Left ventricle myocardium superior (tissue), 1 donor: ENCODE measurements at regions not wholly inside any gene's neighbourhood (a gene's known extent, or its start where the extent isn't known, plus 50 kb on each side); places are given as distances from the start of the nearest gene placed in this dataset.

Experiments
- ATAC-seq: fragments of 200-7000 bp; cut with Tn5 transposase; one replicate; pipeline ENCODE4 v1.9.1; 2020; ENCODE audit warnings: mild to moderate bottlenecking, moderate library complexity
- DNase-seq: peaks from one replicate; pipeline ENCODE4 v3.0.0-alpha.2; 2020
- intact Hi-C: fragments of 100-400 bp; cut with micrococcal nuclease; formaldehyde crosslinking; loops from one replicate; pipeline ENCODE4 v1.11.0; 2022
- donor health status: DM: no; HTN: yes; CAD: no; lungs with severe emphysema.

GRCh38 chr10:36141856-36142560, 499.9 kb upstream of the FZD8 start:
- intact Hi-C loops = no loop called here
- DNase-seq = no peak
- peak; percentile 47 for ATAC-seq

- intact Hi-C loops = no loop called here
- DNase-seq (no peak), ATAC-seq (no peak)
Observed at GRCh38 chr10:36129051-36129450, 487.0 kb upstream of the FZD8 start.

- no peak for ATAC-seq
- intact Hi-C loops = no loop called here
- no peak for DNase-seq
Observed at GRCh38 chr10:36126076-36126475, 484.0 kb upstream of the FZD8 start.

GRCh38 chr10:36119455-36119854, 477.4 kb upstream of the FZD8 start:
- DNase-seq (peak; percentile 18), ATAC-seq (peak; percentile 61)
- intact Hi-C loops = no loop called here

GRCh38 chr10:36118314-36118713, 476.2 kb upstream of the FZD8 start:
- ATAC-seq (no peak), DNase-seq (no peak)
- intact Hi-C loops = no loop called here

- no peak for ATAC-seq
- intact Hi-C loops = no loop called here
- no peak for DNase-seq
Observed at GRCh38 chr10:36117890-36118289, 475.8 kb upstream of the FZD8 start.

- DNase-seq = no peak
- intact Hi-C loops = no loop called here
- no peak for ATAC-seq
Observed at GRCh38 chr10:36117231-36117630, 475.1 kb upstream of the FZD8 start.

- ATAC-seq (no peak), DNase-seq (no peak)
- intact Hi-C loops = no loop called here
Observed at GRCh38 chr10:36116731-36117130, 474.6 kb upstream of the FZD8 start.

- DNase-seq (no peak), ATAC-seq (no peak)
- intact Hi-C loops = no loop called here
Observed at GRCh38 chr10:36116040-36116439, 473.9 kb upstream of the FZD8 start.

GRCh38 chr10:36115364-36115763, 473.3 kb upstream of the FZD8 start:
- DNase-seq (no peak), ATAC-seq (no peak)
- intact Hi-C loops = no loop called here

GRCh38 chr10:36114913-36115312, 472.8 kb upstream of the FZD8 start:
- intact Hi-C loops = no loop called here
- ATAC-seq (peak; percentile 66), DNase-seq (no peak)

GRCh38 chr10:36114141-36114540, 472.0 kb upstream of the FZD8 start:
- ATAC-seq (no peak), DNase-seq (no peak)
- intact Hi-C loops = no loop called here

GRCh38 chr10:36111676-36112075, 469.6 kb upstream of the FZD8 start:
- peak; percentile 87 for ATAC-seq
- no peak for DNase-seq
- intact Hi-C loops = no loop called here

- ATAC-seq = no peak
- intact Hi-C loops = no loop called here
Observed at GRCh38 chr10:36110097-36110496, 468.0 kb upstream of the FZD8 start.

GRCh38 chr10:36109399-36110023, 467.4 kb upstream of the FZD8 start:
- ATAC-seq (no peak), DNase-seq (no peak)
- intact Hi-C loops = no loop called here

More at GRCh38 chr10:36110097-36110496, 468.0 kb upstream of the FZD8 start:
- no peak for DNase-seq

- ATAC-seq = no peak
- intact Hi-C loops = no loop called here
- no peak for DNase-seq
Observed at GRCh38 chr10:36097696-36098095, 455.6 kb upstream of the FZD8 start.

- DNase-seq = no peak
- no peak for ATAC-seq
- intact Hi-C loops = no loop called here
Observed at GRCh38 chr10:36096576-36096975, 454.5 kb upstream of the FZD8 start.

GRCh38 chr10:36094096-36094495, 452.0 kb upstream of the FZD8 start:
- DNase-seq = no peak
- ATAC-seq = peak; percentile 68
- intact Hi-C loops = no loop called here

- ATAC-seq (no peak), DNase-seq (no peak)
- intact Hi-C loops = no loop called here
Observed at GRCh38 chr10:36092116-36092515, 450.0 kb upstream of the FZD8 start.

- intact Hi-C loops = no loop called here
- no peak for DNase-seq
- ATAC-seq = no peak
Observed at GRCh38 chr10:36091007-36091406, 448.9 kb upstream of the FZD8 start.

- intact Hi-C loops = no loop called here
- ATAC-seq (peak; percentile 94), DNase-seq (peak; percentile 47)
Observed at GRCh38 chr10:36089790-36090440, 447.8 kb upstream of the FZD8 start.
